ENCODE measurements at regions not wholly inside any gene's neighbourhood (a gene's known extent, or its start where the extent isn't known, plus 50 kb on each side); places are given as distances from the start of the nearest gene placed in this dataset.

- DNase-seq (ENCODE audit: low spot score): no peak
These were observed 81.0 kb upstream of the CACUL1 start for GRCh38 chr10:118835682-118836326.

- no peak for DNase-seq (ENCODE audit: low spot score)
These were observed 83.6 kb upstream of the CACUL1 start for GRCh38 chr10:118838364-118838763.

GRCh38 chr10:118839348-118839747 lies 84.6 kb upstream of the CACUL1 start:
- DNase-seq (ENCODE audit: low spot score): no peak

GRCh38 chr10:118840071-118840775 lies 85.5 kb upstream of the CACUL1 start:
- no peak for DNase-seq (ENCODE audit: low spot score)

GRCh38 chr10:118840776-118841468 lies 86.2 kb upstream of the CACUL1 start:
- DNase-seq (ENCODE audit: low spot score): no peak

GRCh38 chr10:118841881-118842605 lies 87.3 kb upstream of the CACUL1 start:
- DNase-seq (ENCODE audit: low spot score): no peak

GRCh38 chr10:118842843-118843624 lies 88.3 kb upstream of the CACUL1 start:
- no peak for DNase-seq (ENCODE audit: low spot score)

GRCh38 chr10:118843647-118844265 lies 89.0 kb upstream of the CACUL1 start:
- no peak for DNase-seq (ENCODE audit: low spot score)

- DNase-seq (ENCODE audit: low spot score): no peak
These were observed 90.2 kb upstream of the CACUL1 start for GRCh38 chr10:118844731-118845521.

GRCh38 chr10:118845776-118846175 lies 91.0 kb upstream of the CACUL1 start:
- no peak for DNase-seq (ENCODE audit: low spot score)

- no peak for DNase-seq (ENCODE audit: low spot score)
These were observed 95.8 kb upstream of the CACUL1 start for GRCh38 chr10:118850418-118851061.

- DNase-seq (ENCODE audit: low spot score): no peak
These were observed 96.6 kb upstream of the CACUL1 start for GRCh38 chr10:118851062-118852035.

- no peak for DNase-seq (ENCODE audit: low spot score)
These were observed 99.1 kb upstream of the CACUL1 start for GRCh38 chr10:118853916-118854315.

- DNase-seq (ENCODE audit: low spot score): no peak
These were observed 101.3 kb upstream of the CACUL1 start for GRCh38 chr10:118856106-118856505.

- DNase-seq (ENCODE audit: low spot score): no peak
These were observed 111.4 kb upstream of the CACUL1 start for GRCh38 chr10:118865998-118866693.

- no peak for DNase-seq (ENCODE audit: low spot score)
These were observed 113.0 kb upstream of the CACUL1 start for GRCh38 chr10:118867768-118868167.

- no peak for DNase-seq (ENCODE audit: low spot score)
These were observed 113.8 kb upstream of the CACUL1 start for GRCh38 chr10:118868589-118868988.
